ENCODE measurements at regions not wholly inside any gene's neighbourhood (a gene's known extent, or its start where the extent isn't known, plus 50 kb on each side); places are given as distances from the start of the nearest gene placed in this dataset.

GRCh38 chr6:14280766-14281293 is 163.3 kb downstream of the CD83 start:
- no peaks in the 10 kb centered on the region for H3K79me2 ChIP-seq (ENCODE audit: insufficient read depth)
- no peaks in the 10 kb centered on the region; the same call in 1 of the 2 replicates for H3F3A ChIP-seq (ENCODE audit: insufficient read depth)
- in situ Hi-C loops (cut with MboI): no loop called here
- WGBS, 2 experiments (ENCODE audit: low coverage in 1 of 2, low lambda C conversion rate in 2 of 2, missing lambda C conversion rate in 2 of 2): 90 to 91% methylated on average over 17 of the region's 17 CpGs
- H3K36me3 ChIP-seq (ENCODE audit: low read depth): no peaks in the 10 kb centered on the region
- H2AFZ ChIP-seq: no peak overlapping the region
- H4K20me1 ChIP-seq (ENCODE audit: insufficient read depth): no peaks in the 10 kb centered on the region
- no peak for DNase-seq
- H3K9ac ChIP-seq: no peak overlapping the region
- no peak overlapping the region for H3K27ac ChIP-seq
- no peaks in the 10 kb centered on the region for H3K27me3 ChIP-seq (replicated peaks; ENCODE audit: insufficient read depth)
- no peaks in the 10 kb centered on the region for H3K9me2 ChIP-seq (ENCODE audit: insufficient read depth)
- TF ChIP-seq EZH2phosphoT487 (IDR thresholded peaks at IDR 0.05; ENCODE audit: insufficient read depth, low read depth) (no peak), EZH2 (IDR thresholded peaks at IDR 0.05; ENCODE audit: insufficient read depth, poor library complexity, severe bottlenecking) (no peak)
- H3K4me3 ChIP-seq: no peak overlapping the region
- no peaks in the 10 kb centered on the region for H3K9me3 ChIP-seq (ENCODE audit: low read depth)
- H3K4me1 ChIP-seq (ENCODE audit: insufficient read depth): peaks cover 6% of the 10 kb centered on the region
- H3K4me2 ChIP-seq (ENCODE audit: unreplicated experiment): no peak overlapping the region

- peaks cover 17% of the 10 kb centered on the region for H3K4me1 ChIP-seq (ENCODE audit: insufficient read depth)
- H3K9ac ChIP-seq: no peak overlapping the region
- no peak overlapping the region for H3K4me2 ChIP-seq (ENCODE audit: unreplicated experiment)
- H3K4me3 ChIP-seq: no peak overlapping the region
- H3K79me2 ChIP-seq (ENCODE audit: insufficient read depth): no peaks in the 10 kb centered on the region
- no peaks in the 10 kb centered on the region for H4K20me1 ChIP-seq (ENCODE audit: insufficient read depth)
- TF ChIP-seq EZH2 (IDR thresholded peaks at IDR 0.05; ENCODE audit: insufficient read depth, poor library complexity, severe bottlenecking) (no peak), EZH2phosphoT487 (IDR thresholded peaks at IDR 0.05; ENCODE audit: insufficient read depth, low read depth) (no peak)
- H2AFZ ChIP-seq: no peak overlapping the region
- H3F3A ChIP-seq (ENCODE audit: insufficient read depth): peaks cover 7% of the 10 kb centered on the region
- no peaks in the 10 kb centered on the region for H3K9me2 ChIP-seq (ENCODE audit: insufficient read depth)
- 86 to 87% methylated on average over 25 of the region's 25 CpGs for WGBS, 2 experiments (ENCODE audit: low coverage in 1 of 2, low lambda C conversion rate in 2 of 2, missing lambda C conversion rate in 2 of 2)
- no peak for DNase-seq
- in situ Hi-C loops (cut with MboI): no loop called here
- no peaks in the 10 kb centered on the region for H3K36me3 ChIP-seq (ENCODE audit: low read depth)
- no peaks in the 10 kb centered on the region for H3K27me3 ChIP-seq (replicated peaks; ENCODE audit: insufficient read depth)
- no peaks in the 10 kb centered on the region for H3K9me3 ChIP-seq (ENCODE audit: low read depth)
- no peak overlapping the region for H3K27ac ChIP-seq
Observed at GRCh38 chr6:14281811-14282660, 164.5 kb downstream of the CD83 start.

- no peaks in the 10 kb centered on the region for H3K9me3 ChIP-seq (ENCODE audit: low read depth)
- no peak overlapping the region for H3K9ac ChIP-seq
- no peaks in the 10 kb centered on the region for H3K9me2 ChIP-seq (ENCODE audit: insufficient read depth)
- H4K20me1 ChIP-seq (ENCODE audit: insufficient read depth): no peaks in the 10 kb centered on the region
- TF ChIP-seq EZH2phosphoT487 (IDR thresholded peaks at IDR 0.05; ENCODE audit: insufficient read depth, low read depth): no peak
- TF ChIP-seq EZH2 (IDR thresholded peaks at IDR 0.05; ENCODE audit: insufficient read depth, poor library complexity, severe bottlenecking): no peak
- H3F3A ChIP-seq (ENCODE audit: insufficient read depth): peaks cover 8% of the 10 kb centered on the region
- no peaks in the 10 kb centered on the region for H3K36me3 ChIP-seq (ENCODE audit: low read depth)
- WGBS, 2 experiments (ENCODE audit: low coverage in 1 of 2, low lambda C conversion rate in 2 of 2, missing lambda C conversion rate in 2 of 2): 94 to 95% methylated on average over 10 of the region's 10 CpGs
- no peaks in the 10 kb centered on the region for H3K27me3 ChIP-seq (replicated peaks; ENCODE audit: insufficient read depth)
- in situ Hi-C loops (cut with MboI): no loop called here
- no peak overlapping the region for H2AFZ ChIP-seq
- H3K4me1 ChIP-seq (ENCODE audit: insufficient read depth): peaks cover 19% of the 10 kb centered on the region
- no peaks in the 10 kb centered on the region for H3K79me2 ChIP-seq (ENCODE audit: insufficient read depth)
- no peak overlapping the region for H3K4me3 ChIP-seq
- H3K27ac ChIP-seq: no peak overlapping the region
- H3K4me2 ChIP-seq (ENCODE audit: unreplicated experiment): no peak overlapping the region
- no peak for DNase-seq
Observed at GRCh38 chr6:14282854-14283505, 165.4 kb downstream of the CD83 start.

- 97 to 98% methylated on average over 12 of the region's 12 CpGs for WGBS, 2 experiments (ENCODE audit: low coverage in 1 of 2, low lambda C conversion rate in 2 of 2, missing lambda C conversion rate in 2 of 2)
- no peak for TF ChIP-seq EZH2 (IDR thresholded peaks at IDR 0.05; ENCODE audit: insufficient read depth, poor library complexity, severe bottlenecking)
- no peak for TF ChIP-seq EZH2phosphoT487 (IDR thresholded peaks at IDR 0.05; ENCODE audit: insufficient read depth, low read depth)
- no peak overlapping the region for H3K4me3 ChIP-seq
- H3K9ac ChIP-seq: no peak overlapping the region
- H3K27ac ChIP-seq: no peak overlapping the region
- H3K36me3 ChIP-seq (ENCODE audit: low read depth): no peaks in the 10 kb centered on the region
- no peaks in the 10 kb centered on the region for H4K20me1 ChIP-seq (ENCODE audit: insufficient read depth)
- H2AFZ ChIP-seq: no peak overlapping the region
- H3K4me1 ChIP-seq (ENCODE audit: insufficient read depth): peaks cover 19% of the 10 kb centered on the region
- peaks cover 8% of the 10 kb centered on the region for H3F3A ChIP-seq (ENCODE audit: insufficient read depth)
- no peaks in the 10 kb centered on the region for H3K79me2 ChIP-seq (ENCODE audit: insufficient read depth)
- no peaks in the 10 kb centered on the region for H3K27me3 ChIP-seq (replicated peaks; ENCODE audit: insufficient read depth)
- in situ Hi-C loops (cut with MboI): no loop called here
- H3K9me3 ChIP-seq (ENCODE audit: low read depth): no peaks in the 10 kb centered on the region
- H3K9me2 ChIP-seq (ENCODE audit: insufficient read depth): no peaks in the 10 kb centered on the region
- DNase-seq: no peak
- H3K4me2 ChIP-seq (ENCODE audit: unreplicated experiment): no peak overlapping the region
Observed at GRCh38 chr6:14283600-14284235, 166.1 kb downstream of the CD83 start.

Measured in GM23248 (cell line).